Rectal smooth muscle tissue (tissue), 1 donor: ENCODE measurements at regions not wholly inside any gene's neighbourhood (a gene's known extent, or its start where the extent isn't known, plus 50 kb on each side); places are given as distances from the start of the nearest gene placed in this dataset.

Source experiments
- H3K27ac ChIP-seq: one replicate; pipeline ENCODE4 v1.7.0; 2013; ENCODE audit warnings: low read depth, low read length, inconsistent platforms
- H3K27me3 ChIP-seq: one replicate; pipeline ENCODE4 v1.7.0; 2013; ENCODE audit warnings: low read length; ENCODE audit not compliant: control insufficient read depth, insufficient read depth
- H3K36me3 ChIP-seq: one replicate; pipeline ENCODE4 v1.7.0; 2013; ENCODE audit warnings: low read length; ENCODE audit not compliant: control insufficient read depth, insufficient read depth
- H3K4me1 ChIP-seq: one replicate; pipeline ENCODE4 v1.7.0; 2013; ENCODE audit warnings: low read length; ENCODE audit not compliant: control insufficient read depth, insufficient read depth
- H3K4me3 ChIP-seq: one replicate; pipeline ENCODE4 v1.7.0; 2013; ENCODE audit warnings: low read length
- H3K9ac ChIP-seq: one replicate; pipeline ENCODE4 v1.7.0; 2013; ENCODE audit warnings: low read length

GRCh38 chr11:29023761-29024160, 915.6 kb downstream of the METTL15 start:
- Histone ChIP-seq H3K36me3 (no peaks in the 10 kb centered on the region), H3K4me3 (no peak overlapping the region), H3K27ac (no peak overlapping the region), H3K4me1 (no peaks in the 10 kb centered on the region), H3K27me3 (no peaks in the 10 kb centered on the region), H3K9ac (no peak overlapping the region)

- Histone ChIP-seq H3K36me3 (no peaks in the 10 kb centered on the region), H3K4me1 (no peaks in the 10 kb centered on the region), H3K9ac (no peak overlapping the region), H3K27me3 (no peaks in the 10 kb centered on the region), H3K4me3 (no peak overlapping the region), H3K27ac (no peak overlapping the region)
Observed at GRCh38 chr11:29022676-29023075, 914.5 kb downstream of the METTL15 start.

GRCh38 chr11:29019960-29020683, 911.9 kb downstream of the METTL15 start:
- H3K4me3 ChIP-seq: no peak overlapping the region
- H3K36me3 ChIP-seq: no peaks in the 10 kb centered on the region
- no peaks in the 10 kb centered on the region for H3K27me3 ChIP-seq
- H3K9ac ChIP-seq: no peak overlapping the region
- H3K27ac ChIP-seq: no peak overlapping the region
- no peaks in the 10 kb centered on the region for H3K4me1 ChIP-seq

GRCh38 chr11:29018631-29019030, 910.4 kb downstream of the METTL15 start:
- Histone ChIP-seq H3K4me1 (no peaks in the 10 kb centered on the region), H3K36me3 (no peaks in the 10 kb centered on the region), H3K27ac (no peak overlapping the region)

GRCh38 chr11:29017941-29018340, 909.8 kb downstream of the METTL15 start:
- H3K4me1 ChIP-seq: no peaks in the 10 kb centered on the region
- H3K9ac ChIP-seq: no peak overlapping the region
- H3K36me3 ChIP-seq: no peaks in the 10 kb centered on the region
- no peak overlapping the region for H3K27ac ChIP-seq
- no peaks in the 10 kb centered on the region for H3K27me3 ChIP-seq
- no peak overlapping the region for H3K4me3 ChIP-seq

More at GRCh38 chr11:29018631-29019030, 910.4 kb downstream of the METTL15 start:
- no peak overlapping the region for H3K4me3 ChIP-seq
- H3K27me3 ChIP-seq: no peaks in the 10 kb centered on the region
- H3K9ac ChIP-seq: no peak overlapping the region

GRCh38 chr11:29012507-29012906, 904.3 kb downstream of the METTL15 start:
- Histone ChIP-seq H3K4me1 (no peaks in the 10 kb centered on the region), H3K27ac (no peak overlapping the region), H3K36me3 (no peaks in the 10 kb centered on the region), H3K27me3 (no peaks in the 10 kb centered on the region), H3K9ac (no peak overlapping the region), H3K4me3 (no peak overlapping the region)

- H3K27me3 ChIP-seq: no peaks in the 10 kb centered on the region
Observed at GRCh38 chr11:29009426-29009825, 901.2 kb downstream of the METTL15 start.

GRCh38 chr11:29008481-29008880, 900.3 kb downstream of the METTL15 start:
- H3K9ac ChIP-seq: no peak overlapping the region
- H3K36me3 ChIP-seq: no peaks in the 10 kb centered on the region
- no peaks in the 10 kb centered on the region for H3K4me1 ChIP-seq
- H3K4me3 ChIP-seq: no peak overlapping the region
- no peak overlapping the region for H3K27ac ChIP-seq
- no peaks in the 10 kb centered on the region for H3K27me3 ChIP-seq

More at GRCh38 chr11:29009426-29009825, 901.2 kb downstream of the METTL15 start:
- no peak overlapping the region for H3K4me3 ChIP-seq
- no peaks in the 10 kb centered on the region for H3K36me3 ChIP-seq
- no peak overlapping the region for H3K27ac ChIP-seq
- H3K4me1 ChIP-seq: no peaks in the 10 kb centered on the region
- no peak overlapping the region for H3K9ac ChIP-seq

- Histone ChIP-seq H3K9ac (no peak overlapping the region), H3K4me1 (no peaks in the 10 kb centered on the region), H3K27ac (no peak overlapping the region), H3K27me3 (no peaks in the 10 kb centered on the region), H3K36me3 (no peaks in the 10 kb centered on the region), H3K4me3 (no peak overlapping the region)
Observed at GRCh38 chr11:29006668-29007067, 898.5 kb downstream of the METTL15 start.

- no peaks in the 10 kb centered on the region for H3K36me3 ChIP-seq
- no peak overlapping the region for H3K9ac ChIP-seq
- H3K27me3 ChIP-seq: no peaks in the 10 kb centered on the region
Observed at GRCh38 chr11:29005401-29005980, 897.3 kb downstream of the METTL15 start.

GRCh38 chr11:29002816-29003215, 894.6 kb downstream of the METTL15 start:
- Histone ChIP-seq H3K27me3 (no peaks in the 10 kb centered on the region), H3K9ac (no peak overlapping the region), H3K36me3 (no peaks in the 10 kb centered on the region), H3K4me1 (no peaks in the 10 kb centered on the region), H3K4me3 (no peak overlapping the region), H3K27ac (no peak overlapping the region)

More at GRCh38 chr11:29005401-29005980, 897.3 kb downstream of the METTL15 start:
- H3K4me3 ChIP-seq: no peak overlapping the region
- H3K27ac ChIP-seq: no peak overlapping the region
- H3K4me1 ChIP-seq: no peaks in the 10 kb centered on the region

- Histone ChIP-seq H3K36me3 (no peaks in the 10 kb centered on the region), H3K27me3 (no peaks in the 10 kb centered on the region), H3K4me1 (no peaks in the 10 kb centered on the region), H3K9ac (no peak overlapping the region), H3K27ac (no peak overlapping the region), H3K4me3 (no peak overlapping the region)
Observed at GRCh38 chr11:28999620-29000019, 891.4 kb downstream of the METTL15 start.

- no peak overlapping the region for H3K9ac ChIP-seq
- no peak overlapping the region for H3K27ac ChIP-seq
- H3K4me1 ChIP-seq: no peaks in the 10 kb centered on the region
- H3K27me3 ChIP-seq: no peaks in the 10 kb centered on the region
- H3K4me3 ChIP-seq: no peak overlapping the region
- H3K36me3 ChIP-seq: no peaks in the 10 kb centered on the region
Observed at GRCh38 chr11:28992996-28993395, 884.8 kb downstream of the METTL15 start.
